Common myeloid progenitor, CD34-positive (primary cell): ENCODE measurements at regions not wholly inside any gene's neighbourhood (a gene's known extent, or its start where the extent isn't known, plus 50 kb on each side); places are given as distances from the start of the nearest gene placed in this dataset.

Source experiments
- CTCF ChIA-PET: fragments of 350-600 bp; sonication (Branson Sonifier 250); formaldehyde crosslinking; loops from one replicate; lab custom pipeline; 2021; ENCODE audit warnings: antibody characterized with exemption; lab: Charles Lee
- POLR2A ChIA-PET: fragments of 350-600 bp; sonication (Branson Sonifier 250); formaldehyde crosslinking; loops from one replicate; lab custom pipeline; 2021; ENCODE audit warnings: antibody characterized with exemption; lab: Charles Lee
- DNase-seq, 3 donors: peaks; one replicate each; pipeline versions ENCODE4 v3.0.0 to v3.0.0-alpha.2; 2013
- H3K27ac ChIP-seq, 2 experiments: 1 replicate in 1 of 2; 2 replicates in 1 of 2; pipeline ENCODE4 v1.7.0; 2013; ENCODE audit warnings: inconsistent platforms in 2 of 2, low read length in 2 of 2, mild to moderate bottlenecking in 2 of 2, low read depth in 1 of 2, moderate library complexity in 1 of 2; ENCODE audit not compliant: severe bottlenecking in 2 of 2, insufficient read depth in 1 of 2, poor library complexity in 1 of 2
- H3K27me3 ChIP-seq, 5 experiments: replicated peaks in 2 of 5; 1 replicate in 3 of 5; 2 replicates in 2 of 5; pipeline versions ENCODE4 v1.6.1 to v1.7.0; 2013; ENCODE audit warnings: low read length in 4 of 5, mild to moderate bottlenecking in 2 of 5, moderate library complexity in 2 of 5, inconsistent platforms in 1 of 5; ENCODE audit not compliant: insufficient read depth in 5 of 5, control insufficient read depth in 4 of 5
- H3K36me3 ChIP-seq, 4 experiments: 1 replicate in 2 of 4; 2 replicates in 2 of 4; pipeline versions ENCODE4 v1.6.1 to v1.7.0; 2013; ENCODE audit warnings: low read length in 3 of 4, control low read depth in 1 of 4, mild to moderate bottlenecking in 1 of 4; ENCODE audit not compliant: control insufficient read depth in 4 of 4, insufficient read depth in 4 of 4
- H3K4me1 ChIP-seq, 4 experiments: 1 replicate in 3 of 4; 2 replicates in 1 of 4; pipeline versions ENCODE4 v1.6.1 to v1.7.1; 2013; ENCODE audit warnings: low read length in 3 of 4, mild to moderate bottlenecking in 3 of 4, control low read depth in 1 of 4, inconsistent platforms in 1 of 4, moderate library complexity in 1 of 4; ENCODE audit not compliant: control insufficient read depth in 4 of 4, insufficient read depth in 4 of 4; ENCODE audit errors: control extremely low read depth in 1 of 4
- H3K4me3 ChIP-seq, 7 experiments: 1 replicate in 4 of 7; 2 replicates in 3 of 7; pipeline versions ENCODE4 v1.5.1 to v1.7.0; 2013; ENCODE audit warnings: mild to moderate bottlenecking in 7 of 7, low read length in 6 of 7, moderate library complexity in 6 of 7, inconsistent platforms in 2 of 7, low read depth in 2 of 7, control low read depth in 1 of 7; ENCODE audit not compliant: insufficient read depth in 4 of 7, control insufficient read depth in 1 of 7; ENCODE audit errors: extremely low read depth in 1 of 7
- H3K9me3 ChIP-seq, 5 experiments: 1 replicate in 4 of 5; 2 replicates in 1 of 5; pipeline versions ENCODE4 v1.6.1 to v1.7.1; 2013; ENCODE audit warnings: low read length in 4 of 5, mild to moderate bottlenecking in 2 of 5, inconsistent platforms in 1 of 5, low read depth in 1 of 5, moderate library complexity in 1 of 5; ENCODE audit not compliant: control insufficient read depth in 4 of 5, insufficient read depth in 2 of 5; ENCODE audit errors: control extremely low read depth in 1 of 5
- WGBS: methylation state at CpG from one replicate; pipeline ENCODE4 v1.1.5; 2013; ENCODE audit not compliant: insufficient coverage; 5-methylcytosine and 5-hydroxymethylcytosine counted together

GRCh38 chr6:132213732-132214131 lies 187.5 kb downstream of the MOXD1 start:
- Histone ChIP-seq H3K27me3 (peaks cover 0 to 17% (median 3%) of the 10 kb centered on the region in 5 experiments), H3K4me1 (no peaks in the 10 kb centered on the region), H3K36me3 (no peaks in the 10 kb centered on the region), H3K27ac (no peak overlapping the region), H3K9me3 (peaks cover 0 to 6% (median 3%) of the 10 kb centered on the region in 5 experiments), H3K4me3 (no peak overlapping the region)
- WGBS: 100% methylated on average over 1 of the region's 4 CpGs
- ChIA-PET CTCF (no interaction called here), POLR2A (no interaction called here)
- DNase-seq: no peak

GRCh38 chr6:132213191-132213590 lies 188.1 kb downstream of the MOXD1 start:
- H3K4me3 ChIP-seq: no peak overlapping the region
- H3K4me1 ChIP-seq: no peaks in the 10 kb centered on the region
- peaks cover 0 to 17% (median 3%) of the 10 kb centered on the region in 5 experiments for H3K27me3 ChIP-seq
- H3K36me3 ChIP-seq: no peaks in the 10 kb centered on the region
- peaks cover 0 to 6% (median 3%) of the 10 kb centered on the region in 5 experiments for H3K9me3 ChIP-seq
- no peak overlapping the region for H3K27ac ChIP-seq
- CTCF ChIA-PET: interaction anchor here (1.1 kb wide), 1 partner anchor 290 kb away, joined by 3 read pairs; no protein-coding TSS in a partner anchor
- WGBS: 95% methylated on average over 3 of the region's 4 CpGs
- DNase-seq: no peak
- POLR2A ChIA-PET: no interaction called here

GRCh38 chr6:132210886-132211563 lies 190.2 kb downstream of the MOXD1 start:
- no peak overlapping the region for H3K27ac ChIP-seq
- 73% methylated on average over 1 of the region's 3 CpGs for WGBS
- peaks cover 0 to 17% (median 3%) of the 10 kb centered on the region in 5 experiments for H3K27me3 ChIP-seq
- H3K4me1 ChIP-seq: no peaks in the 10 kb centered on the region
- H3K4me3 ChIP-seq: no peak overlapping the region
- ChIA-PET POLR2A (no interaction called here), CTCF (no interaction called here)
- no peak for DNase-seq
- H3K36me3 ChIP-seq: no peaks in the 10 kb centered on the region
- peaks cover 0 to 6% (median 3%) of the 10 kb centered on the region in 5 experiments for H3K9me3 ChIP-seq

GRCh38 chr6:132209351-132209750 lies 191.9 kb downstream of the MOXD1 start:
- Histone ChIP-seq H3K36me3 (no peaks in the 10 kb centered on the region), H3K27me3 (peaks cover 0 to 13% (median 3%) of the 10 kb centered on the region in 5 experiments), H3K4me3 (no peak overlapping the region), H3K4me1 (no peaks in the 10 kb centered on the region), H3K27ac (no peak overlapping the region), H3K9me3 (peaks cover 0 to 6% (median 3%) of the 10 kb centered on the region in 5 experiments)
- DNase-seq: no peak
- 100% methylated on average over 1 of the region's 1 CpG for WGBS
- CTCF ChIA-PET: interaction anchor here (0.7 to 1.1 kb wide), 2 partner anchors 9 to 294 kb away, joined by 3 read pairs; no protein-coding TSS in a partner anchor
- POLR2A ChIA-PET: no interaction called here

- Histone ChIP-seq H3K4me3 (no peak overlapping the region), H3K27me3 (peaks cover 0 to 13% (median 3%) of the 10 kb centered on the region in 5 experiments), H3K4me1 (no peaks in the 10 kb centered on the region), H3K27ac (no peak overlapping the region), H3K36me3 (no peaks in the 10 kb centered on the region), H3K9me3 (peaks cover 0 to 6% (median 3%) of the 10 kb centered on the region in 5 experiments)
- no peak for DNase-seq
- CTCF ChIA-PET: interaction anchor here (0.9 kb wide), 1 partner anchor 9 kb away, joined by 3 read pairs; no protein-coding TSS in a partner anchor
- POLR2A ChIA-PET: no interaction called here
- WGBS: 100% methylated on average over 3 of the region's 3 CpGs
Observed at GRCh38 chr6:132207991-132208390, 193.3 kb downstream of the MOXD1 start.

- CTCF ChIA-PET: no interaction called here
- Histone ChIP-seq H3K4me1 (no peaks in the 10 kb centered on the region), H3K36me3 (no peaks in the 10 kb centered on the region), H3K27me3 (peaks cover 0 to 12% (median 2%) of the 10 kb centered on the region in 5 experiments), H3K9me3 (peaks cover 0 to 6% (median 3%) of the 10 kb centered on the region in 5 experiments), H3K27ac (no peak overlapping the region), H3K4me3 (no peak overlapping the region)
- POLR2A ChIA-PET: no interaction called here
- no peak for DNase-seq
- no CpG with 5 or more reads among the region's 1 CpG for WGBS
Observed at GRCh38 chr6:132205946-132206345, 195.3 kb downstream of the MOXD1 start.

GRCh38 chr6:132204591-132204990 lies 196.7 kb downstream of the MOXD1 start:
- peaks cover 0 to 2% (median 0%) of the 10 kb centered on the region in 5 experiments for H3K27me3 ChIP-seq
- CTCF ChIA-PET: interaction anchor here (1.6 kb wide), 1 partner anchor 11 kb away, joined by 4 read pairs; no protein-coding TSS in a partner anchor
- POLR2A ChIA-PET: no interaction called here
- no peaks in the 10 kb centered on the region for H3K4me1 ChIP-seq
- no peak overlapping the region for H3K4me3 ChIP-seq
- H3K9me3 ChIP-seq: no peaks in the 10 kb centered on the region
- H3K36me3 ChIP-seq: no peaks in the 10 kb centered on the region
- DNase-seq: no peak
- H3K27ac ChIP-seq: no peak overlapping the region
- no CpG with 5 or more reads among the region's 4 CpGs for WGBS
